Upper lobe of left lung (tissue), 6 donors: ENCODE measurements at regions not wholly inside any gene's neighbourhood (a gene's known extent, or its start where the extent isn't known, plus 50 kb on each side); places are given as distances from the start of the nearest gene placed in this dataset.

ENCODE experiments used
- ATAC-seq, 2 donors: fragments of 200-7000 bp; cut with Tn5 transposase; one replicate each; pipeline ENCODE4 v1.9.1; 2022; ENCODE audit warnings: mild to moderate bottlenecking in 2 of 2, moderate library complexity in 2 of 2; ENCODE audit not compliant: low FRiP score in 2 of 2
- DNase-seq, 2 donors: peaks; one replicate each; pipeline ENCODE4 v3.0.0-alpha.2; 2019 to 2020
- H3K27ac ChIP-seq, 4 donors: fragments of 200-600 bp; sonication (generic); one replicate each; pipeline ENCODE4 v1.5.1; 2016 to 2019
- H3K27me3 ChIP-seq, 4 donors: fragments of 200-600 bp; sonication (generic); one replicate each; pipeline ENCODE4 v1.5.1; 2017 to 2019
- H3K36me3 ChIP-seq, 4 donors: fragments of 200-600 bp; sonication (generic); one replicate each; pipeline ENCODE4 v1.5.1; 2016 to 2019
- H3K4me1 ChIP-seq, 4 donors: fragments of 200-600 bp; sonication (generic); one replicate each; pipeline ENCODE4 v1.5.1; 2018 to 2019
- H3K4me3 ChIP-seq, 4 donors: fragments of 200-600 bp; sonication (generic); one replicate each; pipeline ENCODE4 v1.5.1; 2017 to 2019; ENCODE audit warnings: mild to moderate bottlenecking in 2 of 4, moderate library complexity in 1 of 4
- H3K9me3 ChIP-seq, 4 donors: fragments of 200-600 bp; sonication (generic); one replicate each; pipeline ENCODE4 v1.5.1; 2018 to 2019
- EP300 ChIP-seq, 4 donors: sonication (generic); formaldehyde crosslinking; IDR thresholded peaks; one replicate each; pipeline ENCODE4 v1.5.1; 2017; ENCODE audit warnings: antibody characterized with exemption in 4 of 4, control low read depth in 2 of 4
- POLR2A ChIP-seq, 4 donors: fragments of 450-650 bp; IDR thresholded peaks; one replicate each; pipeline ENCODE4 v1.5.1; 2016 to 2017; ENCODE audit warnings: antibody characterized with exemption in 4 of 4, mild to moderate bottlenecking in 2 of 4
- POLR2AphosphoS5 ChIP-seq, 2 donors: sonication (generic); formaldehyde crosslinking; IDR thresholded peaks; one replicate each; pipeline ENCODE4 v1.5.1; 2017; ENCODE audit warnings: antibody characterized with exemption in 2 of 2
- WGBS, 2 donors: methylation state at CpG; one replicate each; pipeline ENCODE4 v1.1.5; 2017 to 2018; 5-methylcytosine and 5-hydroxymethylcytosine counted together
- TF ChIP-seq, protein P1 (sequence below), 6 experiments: fragments of 450-650 bp in 4 of 6; fragments of 200-600 bp in 2 of 6; sonication (generic) in 2 of 6; IDR thresholded peaks; one replicate each; pipeline ENCODE4 v1.5.1; 2016 to 2019; ENCODE audit warnings: antibody characterized with exemption in 6 of 6
- donor health status: DM: no; HTN: no; CAD: no; lungs with moderate emphysema.
- donor health status: DM: no; HTN: yes; CAD: no; lungs with severe emphysema.

GRCh38 chr3:25257026-25257425, 171.0 kb upstream of the RARB start:
- TF ChIP-seq POLR2A (IDR thresholded peaks at IDR 0.05) = no peak
- TF ChIP-seq POLR2AphosphoS5 (IDR thresholded peaks at IDR 0.05) = no peak
- TF ChIP-seq, protein P1, sequence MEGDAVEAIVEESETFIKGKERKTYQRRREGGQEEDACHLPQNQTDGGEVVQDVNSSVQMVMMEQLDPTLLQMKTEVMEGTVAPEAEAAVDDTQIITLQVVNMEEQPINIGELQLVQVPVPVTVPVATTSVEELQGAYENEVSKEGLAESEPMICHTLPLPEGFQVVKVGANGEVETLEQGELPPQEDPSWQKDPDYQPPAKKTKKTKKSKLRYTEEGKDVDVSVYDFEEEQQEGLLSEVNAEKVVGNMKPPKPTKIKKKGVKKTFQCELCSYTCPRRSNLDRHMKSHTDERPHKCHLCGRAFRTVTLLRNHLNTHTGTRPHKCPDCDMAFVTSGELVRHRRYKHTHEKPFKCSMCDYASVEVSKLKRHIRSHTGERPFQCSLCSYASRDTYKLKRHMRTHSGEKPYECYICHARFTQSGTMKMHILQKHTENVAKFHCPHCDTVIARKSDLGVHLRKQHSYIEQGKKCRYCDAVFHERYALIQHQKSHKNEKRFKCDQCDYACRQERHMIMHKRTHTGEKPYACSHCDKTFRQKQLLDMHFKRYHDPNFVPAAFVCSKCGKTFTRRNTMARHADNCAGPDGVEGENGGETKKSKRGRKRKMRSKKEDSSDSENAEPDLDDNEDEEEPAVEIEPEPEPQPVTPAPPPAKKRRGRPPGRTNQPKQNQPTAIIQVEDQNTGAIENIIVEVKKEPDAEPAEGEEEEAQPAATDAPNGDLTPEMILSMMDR (IDR thresholded peaks at IDR 0.05) = no peak
- no peak for TF ChIP-seq EP300 (IDR thresholded peaks at IDR 0.05)
- Histone ChIP-seq H3K9me3 (peaks cover 0 to 7% (median 2%) of the 10 kb centered on the region in 4 donors), H3K4me3 (no peak overlapping the region), H3K36me3 (no peaks in the 10 kb centered on the region), H3K4me1 (no peaks in the 10 kb centered on the region), H3K27ac (no peak overlapping the region), H3K27me3 (no peaks in the 10 kb centered on the region)
- no peak for ATAC-seq
- DNase-seq = no peak
- 57 to 63% methylated on average over 2 of the region's 2 CpGs for WGBS, 2 donors

GRCh38 chr3:25259871-25260270, 168.2 kb upstream of the RARB start:
- no peak for DNase-seq
- WGBS, 2 donors = 22 to 27% methylated on average over 3 of the region's 3 CpGs
- Histone ChIP-seq H3K9me3 (no peaks in the 10 kb centered on the region), H3K27ac (no peak overlapping the region), H3K4me3 (no peak overlapping the region), H3K27me3 (no peaks in the 10 kb centered on the region), H3K36me3 (no peaks in the 10 kb centered on the region), H3K4me1 (no peaks in the 10 kb centered on the region)
- ATAC-seq = no peak
- TF ChIP-seq, protein P1 (IDR thresholded peaks at IDR 0.05) = no peak
- no peak for TF ChIP-seq EP300 (IDR thresholded peaks at IDR 0.05)
- TF ChIP-seq POLR2AphosphoS5 (IDR thresholded peaks at IDR 0.05) = no peak
- TF ChIP-seq POLR2A (IDR thresholded peaks at IDR 0.05) = no peak

DNA sequence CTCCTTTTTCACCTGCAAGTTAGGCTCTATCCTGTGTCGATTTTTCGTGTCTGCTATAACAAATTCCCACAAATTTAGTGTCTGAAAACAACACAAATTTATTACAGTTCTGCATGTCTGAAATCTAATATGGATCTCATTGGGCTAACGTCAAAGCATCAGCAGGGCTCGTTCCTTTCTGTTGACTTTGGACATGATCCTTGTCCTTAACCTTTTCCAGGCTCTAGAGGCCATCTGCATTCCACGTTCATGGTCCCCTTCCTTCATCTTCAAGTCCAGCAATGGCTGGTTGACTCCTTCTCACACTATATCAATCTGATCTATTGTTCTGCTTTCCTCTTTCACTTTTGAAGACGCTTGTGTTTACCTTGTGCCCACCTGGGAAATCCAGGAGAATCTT, 165.7 kb upstream of the RARB start:
- Histone ChIP-seq H3K27me3 (no peaks in the 10 kb centered on the region), H3K9me3 (no peaks in the 10 kb centered on the region), H3K4me3 (no peak overlapping the region), H3K4me1 (no peaks in the 10 kb centered on the region), H3K36me3 (no peaks in the 10 kb centered on the region), H3K27ac (no peak overlapping the region)
- DNase-seq (no peak), ATAC-seq (no peak)
- WGBS, 2 donors = 78 to 81% methylated on average over 6 of the region's 6 CpGs
- TF ChIP-seq EP300 (IDR thresholded peaks at IDR 0.05) = no peak
- no peak for TF ChIP-seq POLR2AphosphoS5 (IDR thresholded peaks at IDR 0.05)
- TF ChIP-seq POLR2A (IDR thresholded peaks at IDR 0.05) = no peak
- TF ChIP-seq, protein P1 (IDR thresholded peaks at IDR 0.05) = no peak

DNA sequence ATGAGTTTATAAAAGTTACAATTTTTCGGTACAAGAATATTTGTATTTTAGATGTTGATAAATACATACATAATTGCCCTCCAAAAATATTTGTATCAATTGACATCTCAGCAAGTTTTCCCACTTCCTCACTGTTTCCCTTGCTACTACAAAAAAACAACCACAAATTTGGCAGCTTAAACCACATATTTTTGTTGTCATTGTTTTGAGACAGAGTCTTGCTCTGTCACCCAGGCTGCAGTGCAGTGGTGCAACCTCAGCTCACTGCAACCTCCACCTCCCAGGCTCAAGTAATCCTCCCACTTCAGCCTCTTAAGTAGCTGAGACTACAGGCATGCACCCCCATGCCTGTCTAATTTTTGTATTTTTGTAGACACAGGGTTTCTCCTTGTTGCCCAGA, 162.8 kb upstream of the RARB start:
- TF ChIP-seq, protein P1 (IDR thresholded peaks at IDR 0.05) = no peak
- no peak for TF ChIP-seq POLR2A (IDR thresholded peaks at IDR 0.05)
- no peak for TF ChIP-seq EP300 (IDR thresholded peaks at IDR 0.05)
- no peak for TF ChIP-seq POLR2AphosphoS5 (IDR thresholded peaks at IDR 0.05)
- H3K36me3 ChIP-seq = no peaks in the 10 kb centered on the region
- DNase-seq = no peak
- H3K9me3 ChIP-seq = no peaks in the 10 kb centered on the region
- no peaks in the 10 kb centered on the region for H3K4me1 ChIP-seq
- 53% methylated on average over 1 of the region's 1 CpG for WGBS, 2 donors
- no peak overlapping the region for H3K4me3 ChIP-seq
- no peak for ATAC-seq
- H3K27me3 ChIP-seq = no peaks in the 10 kb centered on the region
- H3K27ac ChIP-seq = no peak overlapping the region

GRCh38 chr3:25266677-25267076, 161.4 kb upstream of the RARB start:
- 78 to 95% methylated on average over 1 of the region's 1 CpG for WGBS, 2 donors
- no peak for DNase-seq
- no peak for ATAC-seq

More at GRCh38 chr3:25266677-25267076, 161.4 kb upstream of the RARB start:
- Histone ChIP-seq H3K9me3 (no peaks in the 10 kb centered on the region), H3K27ac (no peak overlapping the region), H3K4me1 (no peaks in the 10 kb centered on the region), H3K4me3 (no peak overlapping the region), H3K27me3 (no peaks in the 10 kb centered on the region), H3K36me3 (no peaks in the 10 kb centered on the region)
- TF ChIP-seq POLR2A (IDR thresholded peaks at IDR 0.05) = no peak
